Progenitor cell of endocrine pancreas (in vitro differentiated cells): ENCODE measurements at regions not wholly inside any gene's neighbourhood (a gene's known extent, or its start where the extent isn't known, plus 50 kb on each side); places are given as distances from the start of the nearest gene placed in this dataset.

Experiments
- DNase-seq: peaks from one replicate; pipeline ENCODE4 v3.0.0; 2021; ENCODE audit warnings: low spot score; ENCODE audit not compliant: unreplicated experiment
- H3K27ac Mint-ChIP-seq: 2 replicates; pipeline ENCODE4 v1.8.0; 2021; ENCODE audit warnings: mild to moderate bottlenecking, moderate library complexity, mixed read lengths
- H3K27me3 Mint-ChIP-seq: 2 replicates; pipeline ENCODE4 v1.8.0; 2021; ENCODE audit warnings: mixed read lengths
- H3K36me3 Mint-ChIP-seq: 2 replicates; pipeline ENCODE4 v1.8.0; 2022; ENCODE audit warnings: mixed read lengths; ENCODE audit not compliant: insufficient read depth
- H3K4me1 Mint-ChIP-seq: 2 replicates; pipeline ENCODE4 v1.8.0; 2021; ENCODE audit warnings: low read depth, mixed read lengths
- H3K4me3 Mint-ChIP-seq: 2 replicates; pipeline ENCODE4 v1.8.0; 2021; ENCODE audit warnings: low read depth, mild to moderate bottlenecking, moderate library complexity, mixed read lengths
- H3K9me3 Mint-ChIP-seq: 2 replicates; pipeline ENCODE4 v1.8.0; 2021; ENCODE audit warnings: low read depth, mixed read lengths
- TF ChIP-seq, protein P1 (sequence below): fragments of 200-600 bp; sonication (generic); IDR thresholded peaks from one replicate; pipeline ENCODE4 v1.5.0; 2021; ENCODE audit warnings: antibody characterized with exemption, mild to moderate bottlenecking; ENCODE audit not compliant: unreplicated experiment

DNA sequence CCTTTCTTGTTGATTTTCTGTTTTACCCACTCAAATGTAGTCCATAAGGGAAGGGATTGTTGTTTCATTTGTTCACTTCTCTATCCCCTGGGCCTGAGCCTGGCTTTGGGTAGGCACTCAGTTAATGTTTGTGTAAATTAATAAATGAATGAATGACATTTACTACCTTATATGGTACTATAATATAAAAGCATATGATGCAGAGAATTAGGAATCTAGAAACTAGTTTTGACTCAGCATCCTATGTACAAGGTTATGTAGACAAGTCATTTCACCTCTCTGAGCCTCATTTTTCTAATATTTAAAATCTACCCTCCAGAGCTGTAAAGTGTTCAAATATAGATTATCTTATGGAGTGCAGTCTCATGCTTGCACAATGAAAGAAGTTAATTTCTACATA lies 68.9 kb upstream of the S1PR1 start:
- H3K9me3 Mint-ChIP-seq = no peaks in the 10 kb centered on the region
- no peak overlapping the region for H3K27ac Mint-ChIP-seq
- TF ChIP-seq, protein P1, sequence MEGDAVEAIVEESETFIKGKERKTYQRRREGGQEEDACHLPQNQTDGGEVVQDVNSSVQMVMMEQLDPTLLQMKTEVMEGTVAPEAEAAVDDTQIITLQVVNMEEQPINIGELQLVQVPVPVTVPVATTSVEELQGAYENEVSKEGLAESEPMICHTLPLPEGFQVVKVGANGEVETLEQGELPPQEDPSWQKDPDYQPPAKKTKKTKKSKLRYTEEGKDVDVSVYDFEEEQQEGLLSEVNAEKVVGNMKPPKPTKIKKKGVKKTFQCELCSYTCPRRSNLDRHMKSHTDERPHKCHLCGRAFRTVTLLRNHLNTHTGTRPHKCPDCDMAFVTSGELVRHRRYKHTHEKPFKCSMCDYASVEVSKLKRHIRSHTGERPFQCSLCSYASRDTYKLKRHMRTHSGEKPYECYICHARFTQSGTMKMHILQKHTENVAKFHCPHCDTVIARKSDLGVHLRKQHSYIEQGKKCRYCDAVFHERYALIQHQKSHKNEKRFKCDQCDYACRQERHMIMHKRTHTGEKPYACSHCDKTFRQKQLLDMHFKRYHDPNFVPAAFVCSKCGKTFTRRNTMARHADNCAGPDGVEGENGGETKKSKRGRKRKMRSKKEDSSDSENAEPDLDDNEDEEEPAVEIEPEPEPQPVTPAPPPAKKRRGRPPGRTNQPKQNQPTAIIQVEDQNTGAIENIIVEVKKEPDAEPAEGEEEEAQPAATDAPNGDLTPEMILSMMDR = no peak
- no peaks in the 10 kb centered on the region for H3K4me1 Mint-ChIP-seq
- no peak overlapping the region for H3K4me3 Mint-ChIP-seq
- H3K27me3 Mint-ChIP-seq = no peaks in the 10 kb centered on the region
- DNase-seq = no peak
- H3K36me3 Mint-ChIP-seq = no peaks in the 10 kb centered on the region

DNA sequence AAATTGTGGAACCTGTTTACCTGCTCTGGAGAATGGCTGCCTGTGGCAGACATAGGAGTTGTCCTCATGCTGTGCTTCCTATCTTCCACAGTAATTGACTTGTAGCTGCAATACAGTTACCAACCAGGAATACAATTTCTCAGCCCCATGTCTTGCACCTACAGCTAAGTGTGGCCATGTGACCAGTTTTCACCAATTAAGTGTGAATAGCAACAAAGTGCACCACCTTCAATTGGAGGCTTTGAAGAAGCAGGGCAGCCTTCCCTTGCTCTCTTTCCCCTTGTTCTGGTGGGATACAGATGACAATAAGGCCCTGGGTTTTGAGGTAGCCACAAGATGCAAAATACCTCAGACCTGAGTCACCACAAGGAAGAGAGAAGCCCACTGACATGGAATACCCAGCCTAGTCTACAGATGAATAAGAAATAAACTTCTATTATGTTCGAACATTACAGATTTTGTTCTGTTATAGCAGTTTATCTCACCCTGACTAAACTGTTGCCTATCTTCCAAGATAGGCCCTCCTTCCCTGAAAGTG lies 70.2 kb upstream of the S1PR1 start:
- Mint-ChIP-seq H3K27me3 (no peaks in the 10 kb centered on the region), H3K36me3 (no peaks in the 10 kb centered on the region), H3K4me1 (no peaks in the 10 kb centered on the region), H3K4me3 (no peak overlapping the region), H3K27ac (no peak overlapping the region), H3K9me3 (no peaks in the 10 kb centered on the region)
- DNase-seq = no peak
- TF ChIP-seq, protein P1 = no peak

DNA sequence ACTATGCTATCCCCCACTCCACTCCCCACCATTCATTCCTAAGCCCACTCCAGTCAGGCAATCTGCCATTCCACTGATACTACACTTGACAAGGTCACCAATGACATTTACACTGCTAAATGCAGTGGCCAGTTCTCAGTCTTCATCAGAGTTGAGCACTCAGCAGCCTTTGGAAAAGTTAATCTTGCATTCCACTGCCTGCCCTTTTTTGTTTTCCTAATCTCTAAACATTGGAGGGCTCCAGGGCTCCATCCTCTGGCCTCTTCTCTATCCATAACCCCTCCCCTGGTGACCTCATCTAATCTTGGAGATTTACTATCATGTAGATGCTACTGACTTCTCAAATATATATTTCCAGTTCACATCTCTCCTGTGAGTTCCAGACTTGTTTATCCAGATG lies 70.9 kb upstream of the S1PR1 start:
- Mint-ChIP-seq H3K27me3 (no peaks in the 10 kb centered on the region), H3K27ac (no peak overlapping the region), H3K4me3 (no peak overlapping the region), H3K9me3 (peaks cover 3% of the 10 kb centered on the region), H3K36me3 (no peaks in the 10 kb centered on the region), H3K4me1 (no peaks in the 10 kb centered on the region)
- TF ChIP-seq, protein P1 = no peak
- no peak for DNase-seq

DNA sequence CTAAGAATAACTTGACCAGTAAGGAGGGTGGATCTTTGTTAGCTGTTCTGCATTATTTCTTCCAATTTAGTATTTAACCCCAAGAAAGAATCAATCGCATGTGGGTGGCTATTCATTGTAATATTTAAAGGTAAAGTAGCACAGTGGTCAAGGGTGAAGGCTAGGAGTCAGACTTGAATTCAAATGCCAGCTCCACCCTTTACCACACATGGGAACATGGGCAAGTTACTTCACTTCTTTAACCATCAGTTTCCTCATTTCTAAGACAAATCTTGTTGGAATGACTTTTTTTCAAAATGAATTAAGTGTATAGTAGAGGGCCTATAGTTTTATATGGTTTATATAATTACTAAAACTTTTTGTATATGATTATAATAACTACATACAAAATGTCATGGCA lies 71.3 kb upstream of the S1PR1 start:
- Mint-ChIP-seq H3K27ac (no peak overlapping the region), H3K27me3 (no peaks in the 10 kb centered on the region), H3K4me1 (no peaks in the 10 kb centered on the region), H3K36me3 (no peaks in the 10 kb centered on the region), H3K9me3 (peaks cover 5% of the 10 kb centered on the region), H3K4me3 (no peak overlapping the region)
- TF ChIP-seq, protein P1 = no peak
- no peak for DNase-seq

DNA sequence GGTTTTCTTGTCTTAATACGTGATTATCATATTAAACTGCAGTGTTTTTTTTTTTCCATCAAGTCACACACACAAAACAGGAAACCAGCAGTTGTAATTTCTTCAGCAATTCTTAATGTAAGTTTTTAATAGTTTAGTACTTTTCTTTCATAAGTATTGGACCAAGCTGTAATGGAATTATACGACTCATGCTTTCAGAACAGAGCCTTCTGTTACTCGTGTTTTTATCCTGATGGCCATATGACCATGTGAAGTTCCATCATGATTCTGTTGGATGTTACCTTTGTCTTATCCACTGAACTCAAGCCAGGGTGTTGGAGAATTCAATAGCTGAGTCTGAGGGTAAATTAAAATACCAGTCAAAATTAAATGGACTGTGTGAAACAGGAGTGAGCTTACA lies 72.0 kb upstream of the S1PR1 start:
- no peaks in the 10 kb centered on the region for H3K36me3 Mint-ChIP-seq
- no peak overlapping the region for H3K27ac Mint-ChIP-seq
- no peak overlapping the region for H3K4me3 Mint-ChIP-seq

More for the DNA sequence above, 72.0 kb upstream of the S1PR1 start:
- Mint-ChIP-seq H3K4me1 (no peaks in the 10 kb centered on the region), H3K27me3 (no peaks in the 10 kb centered on the region), H3K9me3 (peaks cover 5% of the 10 kb centered on the region)
- TF ChIP-seq, protein P1 = no peak
- DNase-seq = no peak
